Thyroid gland (tissue), 4 donors: ENCODE measurements at regions not wholly inside any gene's neighbourhood (a gene's known extent, or its start where the extent isn't known, plus 50 kb on each side); places are given as distances from the start of the nearest gene placed in this dataset.

Experiments
- DNase-seq, 2 donors: peaks; one replicate each; pipeline ENCODE4 v3.0.0-alpha.2; 2019
- H3K27ac ChIP-seq, 3 donors: fragments of 200-600 bp; sonication (generic); 1 replicate in 2 of 3; 2 replicates in 1 of 3; pipeline ENCODE4 v1.5.1; 2016 to 2019; ENCODE audit warnings: mild to moderate bottlenecking in 1 of 3, moderate library complexity in 1 of 3
- H3K27me3 ChIP-seq: fragments of 200-600 bp; sonication (generic); one replicate; pipeline ENCODE4 v1.5.1; 2019
- H3K36me3 ChIP-seq, 2 donors: fragments of 200-600 bp; sonication (generic); one replicate each; pipeline ENCODE4 v1.5.1; 2016 to 2019
- H3K4me1 ChIP-seq, 2 donors: fragments of 200-600 bp; sonication (generic); one replicate each; pipeline ENCODE4 v1.5.1; 2017 to 2019
- H3K4me3 ChIP-seq, 3 donors: fragments of 200-600 bp; sonication (generic); replicated peaks in 1 of 3; 1 replicate in 2 of 3; 2 replicates in 1 of 3; pipeline ENCODE4 v1.5.1; 2016; ENCODE audit warnings: mild to moderate bottlenecking in 1 of 3
- H3K9me3 ChIP-seq: fragments of 200-600 bp; sonication (generic); one replicate; pipeline ENCODE4 v1.5.1; 2017
- CTCF ChIP-seq, 6 experiments: fragments of 200-600 bp in 3 of 6; fragments of 450-650 bp in 3 of 6; sonication (generic) in 3 of 6; IDR thresholded peaks; one replicate each; pipeline ENCODE4 v1.5.1; 2016 to 2019; ENCODE audit warnings: antibody characterized with exemption in 6 of 6, mild to moderate bottlenecking in 2 of 6, inconsistent platforms in 1 of 6, moderate library complexity in 1 of 6
- POLR2A ChIP-seq, 2 donors: fragments of 450-650 bp; IDR thresholded peaks; one replicate each; pipeline ENCODE4 v1.6.1; 2017; ENCODE audit warnings: antibody characterized with exemption in 2 of 2, mild to moderate bottlenecking in 2 of 2, moderate library complexity in 1 of 2
- WGBS, 2 donors: methylation state at CpG; one replicate each; pipeline ENCODE4 v1.1.5; 2017; 5-methylcytosine and 5-hydroxymethylcytosine counted together
- intact Hi-C: fragments of 100-400 bp; cut with DNase I; formaldehyde crosslinking; loops from one replicate; pipeline ENCODE4 v1.15.1; 2023

GRCh38 chr11:32039149-32039548 is 51.7 kb upstream of the RCN1 start:
- Histone ChIP-seq H3K4me3 (no peak overlapping the region), H3K27ac (no peak overlapping the region), H3K36me3 (no peaks in the 10 kb centered on the region), H3K4me1 (no peaks in the 10 kb centered on the region), H3K27me3 (no peaks in the 10 kb centered on the region), H3K9me3 (no peaks in the 10 kb centered on the region)
- intact Hi-C loops, result no loop called here
- TF ChIP-seq CTCF (IDR thresholded peaks at IDR 0.05) (no peak), POLR2A (IDR thresholded peaks at IDR 0.05) (no peak)
- DNase-seq, result no peak
- 94% methylated on average over 1 of the region's 1 CpG for WGBS, 2 donors

DNA sequence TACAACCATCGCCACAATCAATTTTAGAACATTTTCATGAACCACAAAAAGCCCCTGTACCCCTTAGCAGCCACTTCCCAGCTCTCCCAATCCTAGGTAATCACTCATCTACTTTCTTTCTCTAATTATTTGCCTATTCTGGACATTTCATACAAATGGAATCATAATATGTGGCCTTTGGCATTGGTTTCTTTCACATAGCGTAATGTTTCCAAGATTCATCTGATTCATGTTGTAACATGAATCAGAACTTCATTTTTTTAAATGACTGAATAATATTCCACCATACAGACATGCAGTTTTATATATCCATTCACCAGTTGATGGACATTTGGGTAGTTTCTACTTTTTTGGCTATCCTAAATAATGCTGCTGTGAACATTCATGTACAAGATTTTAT is 56.2 kb upstream of the RCN1 start:
- H3K27me3 ChIP-seq, result no peaks in the 10 kb centered on the region
- DNase-seq, result no peak
- H3K4me3 ChIP-seq, result no peak overlapping the region
- intact Hi-C loops, result no loop called here
- H3K36me3 ChIP-seq, result no peaks in the 10 kb centered on the region
- WGBS, 2 donors, result 67 to 93% methylated on average over 2 of the region's 2 CpGs
- no peaks in the 10 kb centered on the region for H3K4me1 ChIP-seq
- TF ChIP-seq CTCF (IDR thresholded peaks at IDR 0.05) (no peak), POLR2A (IDR thresholded peaks at IDR 0.05) (no peak)
- no peaks in the 10 kb centered on the region for H3K9me3 ChIP-seq
- H3K27ac ChIP-seq, result no peak overlapping the region

- intact Hi-C loops, result no loop called here
- no peak for TF ChIP-seq CTCF (IDR thresholded peaks at IDR 0.05)
- no peak for TF ChIP-seq POLR2A (IDR thresholded peaks at IDR 0.05)
These were observed 56.7 kb upstream of the RCN1 start for GRCh38 chr11:32034149-32034548.

DNA sequence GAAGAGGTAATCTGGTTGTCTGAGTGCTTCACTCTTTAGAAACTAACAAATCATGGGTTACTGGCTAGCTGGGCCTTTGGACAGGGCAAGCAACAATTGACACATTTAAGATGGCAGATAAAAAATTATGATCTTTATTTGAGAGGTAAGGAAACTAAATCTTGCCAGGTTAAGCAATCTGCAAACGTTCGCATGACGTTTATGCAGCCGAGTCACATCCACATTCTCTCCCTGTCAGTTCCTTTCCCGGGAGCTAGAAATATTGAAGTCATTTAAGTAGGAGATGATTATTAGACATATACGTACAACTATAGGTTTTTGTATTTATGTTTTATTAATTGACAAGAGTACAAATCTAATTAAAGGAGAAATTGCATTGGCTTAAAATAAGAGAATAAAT is 57.4 kb upstream of the RCN1 start:
- no peak overlapping the region for H3K27ac ChIP-seq
- H3K9me3 ChIP-seq, result no peaks in the 10 kb centered on the region
- H3K36me3 ChIP-seq, result no peaks in the 10 kb centered on the region
- DNase-seq, result no peak
- WGBS, 2 donors, result 72 to 94% methylated on average over 6 of the region's 6 CpGs
- H3K4me1 ChIP-seq, result no peaks in the 10 kb centered on the region
- no peak for TF ChIP-seq POLR2A (IDR thresholded peaks at IDR 0.05)
- TF ChIP-seq CTCF (IDR thresholded peaks at IDR 0.05), result no peak
- intact Hi-C loops, result no loop called here
- no peaks in the 10 kb centered on the region for H3K27me3 ChIP-seq
- H3K4me3 ChIP-seq, result no peak overlapping the region

More at GRCh38 chr11:32034149-32034548, 56.7 kb upstream of the RCN1 start:
- no peaks in the 10 kb centered on the region for H3K9me3 ChIP-seq
- H3K36me3 ChIP-seq, result no peaks in the 10 kb centered on the region
- no peak for DNase-seq
- WGBS, 2 donors, result 93 to 100% methylated on average over 1 of the region's 1 CpG
- H3K27me3 ChIP-seq, result no peaks in the 10 kb centered on the region
- H3K4me1 ChIP-seq, result no peaks in the 10 kb centered on the region
- H3K27ac ChIP-seq, result no peak overlapping the region
- H3K4me3 ChIP-seq, result no peak overlapping the region

DNA sequence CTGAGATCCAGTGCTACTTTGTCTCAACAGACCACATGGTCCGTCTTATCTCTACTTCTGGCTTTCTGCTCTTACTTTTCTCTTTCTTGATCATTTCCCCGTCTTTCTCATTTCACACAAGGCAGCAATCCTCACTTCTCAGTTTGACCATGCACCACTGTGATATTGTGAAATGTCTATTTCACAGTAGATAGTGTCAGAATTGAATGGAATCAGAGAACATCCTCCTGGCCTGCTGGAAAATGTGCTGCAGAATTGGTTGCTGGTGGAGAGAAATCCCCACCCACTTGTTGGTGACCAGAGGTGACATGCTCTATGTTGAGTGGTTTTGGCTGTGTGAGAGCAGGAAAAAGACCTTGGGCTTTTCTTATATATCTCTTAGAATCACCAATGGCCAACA is 57.8 kb upstream of the RCN1 start:
- no peaks in the 10 kb centered on the region for H3K9me3 ChIP-seq
- no peaks in the 10 kb centered on the region for H3K36me3 ChIP-seq
- no peak overlapping the region for H3K4me3 ChIP-seq
- TF ChIP-seq CTCF (IDR thresholded peaks at IDR 0.05), result no peak
- no peak for TF ChIP-seq POLR2A (IDR thresholded peaks at IDR 0.05)
- H3K4me1 ChIP-seq, result no peaks in the 10 kb centered on the region
- no peaks in the 10 kb centered on the region for H3K27me3 ChIP-seq
- intact Hi-C loops, result no loop called here
- no peak overlapping the region for H3K27ac ChIP-seq
- no peak for DNase-seq
- WGBS, 2 donors, result 72 to 76% methylated on average over 2 of the region's 2 CpGs
